ENCODE measurements at regions not wholly inside any gene's neighbourhood (a gene's known extent, or its start where the extent isn't known, plus 50 kb on each side); places are given as distances from the start of the nearest gene placed in this dataset.

- H3K27me3 ChIP-seq = no peaks in the 10 kb centered on the region
- DNase-seq (ENCODE audit: low spot score in 2 of 2) = no peak
- H3K27ac ChIP-seq = no peak overlapping the region
- intact Hi-C loops (cut with DNase I; ENCODE audit: low total_unique reads) = no loop called here
- H3K4me3 ChIP-seq = no peak overlapping the region
- H3K36me3 ChIP-seq = no peaks in the 10 kb centered on the region
- no peaks in the 10 kb centered on the region for H3K9me3 ChIP-seq
- no peak for TF ChIP-seq CTCF (IDR thresholded peaks at IDR 0.05)
- TF ChIP-seq POLR2AphosphoS5 (IDR thresholded peaks at IDR 0.05) = no peak
- no peak for TF ChIP-seq POLR2A (IDR thresholded peaks at IDR 0.05)
- no peaks in the 10 kb centered on the region for H3K4me1 ChIP-seq
These were observed 2100.9 kb upstream of the CELF4 start for GRCh38 chr18:39666541-39666940.

- Histone ChIP-seq H3K27ac (no peak overlapping the region), H3K27me3 (no peaks in the 10 kb centered on the region)
- DNase-seq (ENCODE audit: low spot score in 2 of 2) = no peak
These were observed 2096.3 kb upstream of the CELF4 start for GRCh38 chr18:39661856-39662366.

GRCh38 chr18:39660141-39660540, 2094.5 kb upstream of the CELF4 start:
- intact Hi-C loops (cut with DNase I; ENCODE audit: low total_unique reads) = no loop called here
- Histone ChIP-seq H3K4me1 (no peaks in the 10 kb centered on the region), H3K4me3 (no peak overlapping the region), H3K9me3 (no peaks in the 10 kb centered on the region), H3K27ac (no peak overlapping the region), H3K36me3 (no peaks in the 10 kb centered on the region), H3K27me3 (no peaks in the 10 kb centered on the region)
- DNase-seq (ENCODE audit: low spot score in 2 of 2) = no peak
- TF ChIP-seq POLR2A (IDR thresholded peaks at IDR 0.05) (no peak), POLR2AphosphoS5 (IDR thresholded peaks at IDR 0.05) (no peak), CTCF (IDR thresholded peaks at IDR 0.05) (no peak)

More at GRCh38 chr18:39661856-39662366, 2096.3 kb upstream of the CELF4 start:
- Histone ChIP-seq H3K4me1 (no peaks in the 10 kb centered on the region), H3K36me3 (no peaks in the 10 kb centered on the region), H3K9me3 (no peaks in the 10 kb centered on the region), H3K4me3 (no peak overlapping the region)
- intact Hi-C loops (cut with DNase I; ENCODE audit: low total_unique reads) = no loop called here
- TF ChIP-seq POLR2A (IDR thresholded peaks at IDR 0.05) = no peak
- TF ChIP-seq POLR2AphosphoS5 (IDR thresholded peaks at IDR 0.05) = no peak
- no peak for TF ChIP-seq CTCF (IDR thresholded peaks at IDR 0.05)

- Histone ChIP-seq H3K27ac (no peak overlapping the region), H3K9me3 (no peaks in the 10 kb centered on the region), H3K4me3 (no peak overlapping the region), H3K4me1 (no peaks in the 10 kb centered on the region), H3K36me3 (no peaks in the 10 kb centered on the region), H3K27me3 (no peaks in the 10 kb centered on the region)
- TF ChIP-seq POLR2A (IDR thresholded peaks at IDR 0.05) (no peak), CTCF (IDR thresholded peaks at IDR 0.05) (no peak), POLR2AphosphoS5 (IDR thresholded peaks at IDR 0.05) (no peak)
- no peak for DNase-seq (ENCODE audit: low spot score in 2 of 2)
- intact Hi-C loops (cut with DNase I; ENCODE audit: low total_unique reads) = no loop called here
These were observed 2089.7 kb upstream of the CELF4 start for GRCh38 chr18:39655341-39655740.

GRCh38 chr18:39653221-39653620, 2087.6 kb upstream of the CELF4 start:
- no peaks in the 10 kb centered on the region for H3K36me3 ChIP-seq
- no peak for DNase-seq (ENCODE audit: low spot score in 2 of 2)
- H3K27me3 ChIP-seq = no peaks in the 10 kb centered on the region
- no peaks in the 10 kb centered on the region for H3K9me3 ChIP-seq
- H3K4me3 ChIP-seq = no peak overlapping the region
- H3K27ac ChIP-seq = no peak overlapping the region
- intact Hi-C loops (cut with DNase I; ENCODE audit: low total_unique reads) = no loop called here
- H3K4me1 ChIP-seq = no peaks in the 10 kb centered on the region
- no peak for TF ChIP-seq POLR2AphosphoS5 (IDR thresholded peaks at IDR 0.05)
- TF ChIP-seq CTCF (IDR thresholded peaks at IDR 0.05) = no peak
- no peak for TF ChIP-seq POLR2A (IDR thresholded peaks at IDR 0.05)
